NCI-H2081 (cell line): ENCODE measurements at regions not wholly inside any gene's neighbourhood (a gene's known extent, or its start where the extent isn't known, plus 50 kb on each side); places are given as distances from the start of the nearest gene placed in this dataset.
"Not testable (repeated sequence)": the region's sequence is repeated elsewhere in the genome, so short reads cannot be mapped to it uniquely, and the experiment has no call there.

ENCODE experiments used
- DNase-seq, 2 experiments: peaks; one replicate each; lab custom pipeline; 2025; lab: John Stamatoyannopoulos, UW

DNA sequence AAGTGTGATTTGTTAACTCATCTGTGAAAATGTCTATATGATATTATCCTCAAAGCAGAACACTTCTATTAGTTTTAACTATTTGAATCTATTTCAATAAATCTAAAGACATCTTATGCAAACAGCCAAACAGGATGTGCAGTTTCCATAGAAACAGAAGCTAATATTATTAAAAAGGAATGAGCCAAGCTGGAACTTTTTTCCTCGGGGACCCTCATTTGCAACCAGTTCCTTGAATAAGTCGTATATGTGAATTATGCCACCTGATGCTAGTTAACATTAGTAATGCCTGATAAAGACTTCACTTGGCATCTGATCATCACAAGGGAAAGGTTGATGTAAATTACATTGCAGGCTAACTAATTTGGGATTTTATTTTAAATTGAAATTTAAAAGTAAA lies 216.9 kb upstream of the SMLR1 start:
- DNase-seq = no peak

- DNase-seq = no peak
Observed at GRCh38 chr6:130611366-130611765, 215.8 kb upstream of the SMLR1 start.

- DNase-seq = no peak
Observed at GRCh38 chr6:130613176-130613575, 214.0 kb upstream of the SMLR1 start.

GRCh38 chr6:130615816-130616215 lies 211.4 kb upstream of the SMLR1 start:
- DNase-seq = no peak

DNA sequence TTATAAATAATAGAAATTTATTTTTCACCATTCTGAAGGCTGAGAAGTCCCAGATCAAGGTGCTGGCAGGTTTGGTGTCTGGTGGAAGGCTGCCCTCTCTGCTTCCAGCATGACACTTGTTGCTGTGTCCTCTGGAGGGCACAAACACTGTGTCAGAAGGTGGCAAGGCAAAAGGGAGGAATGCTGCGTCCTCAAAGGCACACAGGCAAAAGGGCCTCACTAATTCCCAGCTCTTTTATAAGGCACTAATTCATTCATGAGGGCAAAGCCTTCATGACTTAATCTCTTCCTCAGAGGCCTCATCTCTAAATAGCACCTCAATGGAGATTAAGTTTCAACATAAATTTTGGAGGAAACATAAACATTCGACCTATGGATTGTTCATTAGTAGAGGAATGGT lies 209.5 kb upstream of the SMLR1 start:
- no peak for DNase-seq

DNA sequence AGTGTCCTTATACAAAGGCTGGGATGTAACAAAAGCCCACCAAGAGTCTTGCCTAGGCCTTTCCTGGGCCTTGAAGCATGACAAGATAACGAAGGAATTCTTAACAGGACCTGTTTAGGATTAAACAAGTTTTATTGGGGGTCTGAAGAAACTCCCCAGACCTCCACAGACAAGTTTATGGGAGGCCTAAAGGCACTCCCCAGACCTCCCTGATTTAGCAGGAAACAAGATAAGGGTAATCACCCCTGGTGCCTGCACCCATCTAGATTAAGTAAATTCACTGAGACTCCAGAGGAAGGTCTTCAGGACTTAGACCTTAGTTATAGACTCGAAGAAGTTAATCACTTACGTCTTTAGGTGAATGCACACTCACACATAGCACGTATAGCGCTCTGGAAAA lies 208.4 kb upstream of the SMLR1 start:
- not testable (repeated sequence) for DNase-seq

DNA sequence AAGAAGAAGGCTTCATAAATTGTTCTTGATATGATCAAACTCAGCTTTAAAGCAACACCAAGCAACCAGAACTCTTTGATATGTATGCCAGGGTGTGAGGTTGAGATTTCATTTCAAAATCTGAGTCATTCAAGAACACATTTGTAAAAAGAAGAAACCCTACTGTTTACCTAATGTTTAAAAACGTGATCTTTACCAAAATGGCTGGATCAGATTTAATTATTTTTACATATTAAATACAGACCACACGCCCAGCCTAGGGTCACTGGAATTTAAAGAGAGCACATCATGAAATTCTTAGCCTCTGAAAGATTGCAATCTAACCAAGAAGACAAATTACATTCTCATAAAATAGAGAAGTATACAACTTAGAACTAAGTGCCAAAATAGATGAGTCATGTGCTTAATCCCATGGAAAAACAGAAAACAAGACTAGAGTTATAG lies 206.8 kb upstream of the SMLR1 start:
- no peak for DNase-seq

GRCh38 chr6:130622142-130622541 lies 205.1 kb upstream of the SMLR1 start:
- DNase-seq = no peak

DNA sequence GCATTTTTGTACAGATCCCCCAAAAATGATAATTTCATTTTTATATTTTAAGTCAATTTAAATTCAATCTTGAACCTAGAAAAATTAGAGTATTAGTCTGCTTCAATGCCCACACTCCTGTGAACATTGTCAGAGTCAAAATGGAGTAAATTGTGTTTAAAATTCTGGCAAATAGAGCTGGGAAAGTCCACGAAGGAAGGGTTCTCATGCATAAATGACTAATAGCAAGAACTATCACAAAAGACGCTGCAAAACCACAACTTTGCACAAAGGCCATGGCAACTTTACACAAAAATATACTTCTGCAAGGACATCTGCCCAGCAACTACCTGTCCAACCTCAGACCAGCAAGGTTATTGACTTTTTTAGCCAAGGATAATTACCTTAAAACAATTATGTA lies 203.2 kb upstream of the SMLR1 start:
- DNase-seq = no peak

GRCh38 chr6:130625825-130626527 lies 201.2 kb upstream of the SMLR1 start:
- DNase-seq = no peak

DNA sequence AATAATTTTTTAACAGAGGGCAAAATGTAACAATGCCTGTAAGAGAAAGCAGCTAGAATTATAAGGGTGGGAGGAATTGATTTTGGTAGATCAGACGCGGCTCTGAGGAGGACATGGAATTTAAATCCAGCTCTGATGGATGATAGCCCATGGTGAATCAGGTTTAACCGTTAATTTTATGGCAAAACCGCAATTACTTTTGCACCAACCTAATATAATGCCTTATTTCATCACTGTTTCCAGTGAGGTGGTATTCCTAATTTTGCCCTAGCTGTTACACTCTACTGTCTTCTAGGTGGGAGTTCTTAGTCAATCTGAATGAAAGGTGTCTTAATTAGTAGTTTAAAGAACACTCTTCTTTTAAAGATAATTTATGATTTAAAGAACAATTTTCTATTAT lies 198.3 kb upstream of the SMLR1 start:
- no peak for DNase-seq

DNA sequence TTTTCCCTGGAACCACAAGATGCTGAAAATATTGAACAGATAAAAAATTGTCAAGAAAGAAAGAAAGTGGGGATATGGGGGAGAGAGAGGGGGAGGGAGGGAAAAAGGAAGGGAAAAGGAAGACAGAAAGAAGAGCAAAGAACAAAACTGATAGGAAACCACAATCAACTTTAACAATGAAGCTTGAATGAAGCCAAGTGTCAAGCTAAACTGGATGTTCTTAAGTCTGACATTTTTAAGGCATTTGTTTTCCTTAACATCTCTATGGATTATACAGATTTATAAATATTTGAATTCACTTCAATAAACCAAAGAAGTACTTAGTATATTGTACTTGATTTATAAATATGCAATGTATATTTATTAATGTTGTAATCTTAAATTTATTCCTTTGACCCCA lies 197.6 kb upstream of the SMLR1 start:
- no peak for DNase-seq

DNA sequence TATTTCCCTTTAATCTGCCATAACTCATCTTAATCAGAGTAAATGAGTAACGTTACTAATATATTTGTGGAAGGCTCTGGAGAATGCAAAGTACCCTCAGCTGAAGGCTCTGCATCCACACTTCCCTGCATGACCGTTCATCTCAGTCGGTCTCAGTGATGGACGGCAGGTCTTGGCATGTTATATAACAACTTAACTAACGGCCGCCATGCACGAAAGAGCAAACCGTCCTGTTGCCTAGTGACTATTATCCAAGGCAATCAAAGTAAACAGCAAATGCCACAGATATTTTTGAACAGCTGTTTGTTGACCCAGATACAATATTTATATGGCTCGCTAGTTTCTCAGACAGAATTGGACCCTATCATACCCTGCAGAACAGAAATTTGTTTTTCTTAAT lies 194.9 kb upstream of the SMLR1 start:
- peak; percentile 7 to 30 for DNase-seq

GRCh38 chr6:130632897-130633296 lies 194.3 kb upstream of the SMLR1 start:
- DNase-seq = no peak

DNA sequence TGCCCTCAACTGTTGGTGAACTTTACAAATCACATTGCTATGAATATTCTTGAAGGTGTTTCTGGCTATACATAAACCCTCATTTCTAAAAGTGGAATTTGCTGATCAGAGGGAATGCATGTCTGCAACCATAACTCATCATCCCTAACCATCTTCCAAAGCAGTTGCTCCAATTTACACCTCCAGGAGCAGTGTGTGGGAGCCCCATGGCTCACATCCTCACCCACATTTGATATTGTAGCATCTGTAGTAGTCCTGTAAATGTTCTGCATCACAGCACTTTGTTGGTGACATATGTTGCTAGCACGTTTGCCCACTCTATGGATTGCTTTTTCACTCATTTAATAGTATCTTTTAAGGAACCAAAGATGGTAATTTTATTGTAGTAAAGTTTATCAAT lies 183.8 kb upstream of the SMLR1 start:
- no peak for DNase-seq

DNA sequence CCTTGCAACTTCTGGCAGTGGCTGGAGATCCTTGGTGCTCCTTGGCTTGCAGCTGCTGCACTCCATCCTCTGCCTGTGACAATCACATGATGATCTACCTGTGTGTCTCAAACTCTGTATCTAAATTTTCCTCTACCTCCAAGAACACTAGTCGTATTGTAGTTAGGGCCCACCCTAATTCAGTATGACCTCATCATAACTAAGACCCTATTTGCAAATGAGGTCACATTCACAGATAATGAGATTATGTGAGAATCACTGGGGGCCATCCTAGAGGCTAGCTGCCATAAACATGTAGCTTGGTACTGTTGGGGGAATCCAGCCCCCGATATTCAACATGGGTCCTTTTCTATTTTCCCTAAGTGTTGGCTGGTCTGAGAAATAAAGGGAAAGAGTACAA lies 183.0 kb upstream of the SMLR1 start:
- no peak for DNase-seq

DNA sequence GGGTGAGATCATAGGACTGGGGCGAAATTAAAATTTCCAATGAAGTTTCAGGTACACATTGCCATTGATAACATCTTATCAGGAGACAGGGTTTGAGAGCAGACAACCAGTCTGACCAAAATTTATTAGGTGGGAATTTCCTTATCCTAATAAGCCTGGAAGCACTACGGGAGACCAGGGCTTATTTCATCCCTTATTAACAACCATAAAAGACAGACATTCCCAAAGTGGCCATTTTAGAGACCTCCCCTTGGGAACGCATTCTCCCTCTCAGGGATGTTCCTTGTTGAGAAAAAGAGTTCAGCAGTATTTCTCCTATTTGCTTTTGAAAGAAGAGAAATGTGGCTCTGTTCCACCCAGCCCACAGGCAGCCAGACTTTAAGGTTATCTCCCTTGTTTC lies 182.4 kb upstream of the SMLR1 start:
- not testable (repeated sequence) for DNase-seq

GRCh38 chr6:130647246-130647645 lies 180.0 kb upstream of the SMLR1 start:
- DNase-seq = no peak

- no peak for DNase-seq
Observed at GRCh38 chr6:130655586-130655985, 171.6 kb upstream of the SMLR1 start.

GRCh38 chr6:130661077-130661476 lies 166.1 kb upstream of the SMLR1 start:
- no peak for DNase-seq

- DNase-seq = no peak
Observed at GRCh38 chr6:130666786-130667185, 160.4 kb upstream of the SMLR1 start.

GRCh38 chr6:130670142-130670541 lies 157.1 kb upstream of the SMLR1 start:
- no peak for DNase-seq

GRCh38 chr6:130671119-130671518 lies 156.1 kb upstream of the SMLR1 start:
- no peak for DNase-seq

- no peak for DNase-seq
Observed at GRCh38 chr6:130671577-130671976, 155.6 kb upstream of the SMLR1 start.
